ENCODE measurements at regions not wholly inside any gene's neighbourhood (a gene's known extent, or its start where the extent isn't known, plus 50 kb on each side); places are given as distances from the start of the nearest gene placed in this dataset.

DNA sequence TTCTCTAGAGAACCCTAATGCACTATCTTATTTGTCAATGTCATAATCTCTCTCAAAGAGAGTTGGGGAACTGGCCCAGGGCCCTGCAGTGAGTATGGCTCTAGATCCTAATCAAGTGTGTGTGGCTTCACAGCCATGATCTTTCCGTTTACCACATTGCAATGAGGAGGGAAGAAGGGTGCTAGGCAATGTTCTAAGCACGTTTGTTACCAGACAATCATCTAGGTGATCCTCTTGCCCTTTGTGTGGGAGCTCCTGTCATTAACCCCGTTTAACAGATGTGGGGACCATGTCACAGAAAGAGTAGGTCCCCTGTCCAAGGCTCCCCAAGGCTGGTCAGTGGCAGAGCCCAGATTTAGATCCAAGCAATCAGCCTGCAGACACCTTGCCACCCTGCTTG, 128.2 kb upstream of the IRX4 start:
- BruUV-seq (replicated peaks): no TSS peak
- Histone ChIP-seq H3K4me3 (replicated peaks in 1 of 3; ENCODE audit: insufficient read depth in 1 of 3, low read depth in 1 of 3, low read length in 3 of 3) (no peak overlapping the region), H3K27ac (ENCODE audit: insufficient read depth, low read depth, low read length) (no peak overlapping the region), H3K9me1 (replicated peaks; ENCODE audit: control insufficient read depth, extremely low read depth, insufficient read depth, low read length) (no peaks in the 10 kb centered on the region), H3K4me1 (ENCODE audit: control insufficient read depth, extremely low read depth, insufficient read depth, low read length) (no peaks in the 10 kb centered on the region), H3K4me2 (ENCODE audit: insufficient read depth, low read length) (no peak overlapping the region), H3K9me3 (replicated peaks; ENCODE audit: control insufficient read depth, insufficient read depth, low read length) (no peaks in the 10 kb centered on the region), H3K36me3 (ENCODE audit: control insufficient read depth in 2 of 2, extremely low read depth in 1 of 2, insufficient read depth in 2 of 2, low read length in 2 of 2) (no peaks in the 10 kb centered on the region), H3K27me3 (ENCODE audit: control insufficient read depth in 2 of 2, insufficient read depth in 2 of 2, low read length in 2 of 2) (no peaks in the 10 kb centered on the region), H4K20me1 (replicated peaks; ENCODE audit: control insufficient read depth, extremely low read depth, insufficient read depth, low read length) (no peaks in the 10 kb centered on the region), H3K79me2 (ENCODE audit: control insufficient read depth, insufficient read depth, low read length) (no peaks in the 10 kb centered on the region), H3K9ac (replicated peaks; ENCODE audit: extremely low read depth, insufficient read depth, low read length) (no peak overlapping the region), H2AFZ (ENCODE audit: low read depth, low read length) (no peak overlapping the region)
- ChIA-PET CTCF (no interaction called here), POLR2A (no interaction called here)
- DNase-seq (ENCODE audit: low read depth, low spot score) (no peak), FAIRE-seq (no peak)
- dilution Hi-C loops (cut with MboI; ENCODE audit: extremely low pct_ligation_motif_present, low sequenced_read_pairs) (no loop called here), intact Hi-C loops (cut with micrococcal nuclease) (no loop called here)
- TF ChIP-seq CTCF (IDR thresholded peaks at IDR 0.05; ENCODE audit: extremely low read depth in 1 of 2, insufficient read depth in 1 of 2, low read depth in 1 of 2, low read length in 2 of 2) (no peak), MYC (IDR thresholded peaks at IDR 0.05; ENCODE audit: low read depth, low read length) (no peak), FOS (IDR thresholded peaks at IDR 0.05; ENCODE audit: borderline replicate concordance, insufficient read depth, low read length) (no peak), POLR2A (IDR thresholded peaks at IDR 0.05; ENCODE audit: low read depth, low read length) (no peak), MAX (IDR thresholded peaks at IDR 0.05; ENCODE audit: insufficient read depth, insufficient read length) (no peak), GATA2 (IDR thresholded peaks at IDR 0.05; ENCODE audit: insufficient read depth, insufficient read length, low read depth, low read length) (no peak), EZH2 (IDR thresholded peaks at IDR 0.05; ENCODE audit: borderline replicate concordance, low read depth, low read length, severe bottlenecking) (no peak), POLR2AphosphoS5 (IDR thresholded peaks at IDR 0.05; ENCODE audit: insufficient read depth, low read depth, low read length) (no peak), JUN (IDR thresholded peaks at IDR 0.05; ENCODE audit: borderline replicate concordance, insufficient read depth, insufficient read length, low read depth) (no peak)

Measured in endothelial cell of umbilical vein (primary cell).